Astrocyte of the spinal cord (primary cell): ENCODE measurements at regions not wholly inside any gene's neighbourhood (a gene's known extent, or its start where the extent isn't known, plus 50 kb on each side); places are given as distances from the start of the nearest gene placed in this dataset.
"Not testable (repeated sequence)": the region's sequence is repeated elsewhere in the genome, so short reads cannot be mapped to it uniquely, and the experiment has no call there.

Source experiments
- DNase-seq: peaks from one replicate; pipeline ENCODE4 v3.0.0; 2011; ENCODE audit warnings: low read depth, low spot score
- H3K4me3 ChIP-seq: 2 replicates; pipeline ENCODE4 v1.5.1; 2011; ENCODE audit warnings: low read depth, mild to moderate bottlenecking, low read length, moderate library complexity
- in situ Hi-C: cut with HindIII; loops from 2 replicates; pipeline ENCODE4 v1.10.0; 2017; ENCODE audit warnings: low sequenced_read_pairs
- TF ChIP-seq, protein P1 (sequence below): IDR thresholded peaks from 2 replicates; pipeline ENCODE4 v1.5.1; 2012; ENCODE audit warnings: low read depth, mild to moderate bottlenecking, low read length, inconsistent platforms

DNA sequence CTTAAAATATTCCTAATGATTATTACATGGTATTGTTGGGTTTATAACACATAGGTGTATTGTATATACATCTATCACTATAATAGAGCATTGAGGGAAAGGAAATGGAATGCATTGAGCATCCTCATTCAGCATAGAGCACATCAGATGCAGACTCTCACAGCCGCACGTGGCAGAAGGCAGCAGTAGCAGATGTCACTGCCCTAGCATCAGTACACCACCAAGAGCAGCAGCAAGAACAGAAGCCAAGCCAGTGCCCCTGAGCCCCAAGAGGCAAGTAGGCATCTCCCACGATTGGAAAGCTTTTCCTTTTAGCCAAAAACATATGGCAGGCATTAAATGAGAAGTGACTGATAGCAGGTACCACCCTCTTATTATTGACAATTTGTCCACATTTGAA lies 510.0 kb downstream of the TNS3 start:
- in situ Hi-C loops: no loop called here

DNA sequence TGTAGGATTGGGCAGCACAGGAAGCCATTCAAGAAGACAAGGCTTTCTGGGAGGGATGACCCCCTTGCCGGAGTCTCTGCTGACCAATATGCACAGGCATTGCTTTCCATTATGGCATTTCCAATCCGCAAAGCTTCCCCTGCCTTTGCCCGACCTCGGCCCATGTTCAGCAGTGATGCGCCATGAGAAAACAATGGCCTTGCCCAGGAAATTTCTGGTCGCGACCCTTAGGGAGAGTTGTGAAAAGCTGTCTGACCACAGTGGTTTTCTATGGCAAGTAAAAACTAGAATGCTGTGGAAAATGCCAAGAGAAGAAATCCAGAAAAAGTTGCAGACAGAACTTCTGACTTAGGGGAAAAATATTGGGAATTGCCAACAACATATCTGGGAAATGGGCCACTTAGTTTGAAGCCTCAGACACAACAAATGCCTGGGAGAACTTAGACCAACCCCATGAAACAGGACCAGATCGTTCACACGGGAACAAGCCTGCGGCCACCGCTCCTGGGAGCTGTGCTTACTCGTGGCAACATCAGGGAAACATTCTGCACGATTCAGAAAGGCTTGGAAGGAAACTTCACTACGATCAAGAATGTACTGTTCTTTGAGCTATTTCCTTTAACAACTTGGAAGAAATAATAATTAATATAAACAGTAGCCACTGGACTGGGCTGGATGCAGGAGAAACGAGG lies 512.4 kb downstream of the TNS3 start:
- in situ Hi-C loops: no loop called here
- no peak for DNase-seq

More for the DNA sequence above, 510.0 kb downstream of the TNS3 start:
- no peak for DNase-seq
- TF ChIP-seq, protein P1, sequence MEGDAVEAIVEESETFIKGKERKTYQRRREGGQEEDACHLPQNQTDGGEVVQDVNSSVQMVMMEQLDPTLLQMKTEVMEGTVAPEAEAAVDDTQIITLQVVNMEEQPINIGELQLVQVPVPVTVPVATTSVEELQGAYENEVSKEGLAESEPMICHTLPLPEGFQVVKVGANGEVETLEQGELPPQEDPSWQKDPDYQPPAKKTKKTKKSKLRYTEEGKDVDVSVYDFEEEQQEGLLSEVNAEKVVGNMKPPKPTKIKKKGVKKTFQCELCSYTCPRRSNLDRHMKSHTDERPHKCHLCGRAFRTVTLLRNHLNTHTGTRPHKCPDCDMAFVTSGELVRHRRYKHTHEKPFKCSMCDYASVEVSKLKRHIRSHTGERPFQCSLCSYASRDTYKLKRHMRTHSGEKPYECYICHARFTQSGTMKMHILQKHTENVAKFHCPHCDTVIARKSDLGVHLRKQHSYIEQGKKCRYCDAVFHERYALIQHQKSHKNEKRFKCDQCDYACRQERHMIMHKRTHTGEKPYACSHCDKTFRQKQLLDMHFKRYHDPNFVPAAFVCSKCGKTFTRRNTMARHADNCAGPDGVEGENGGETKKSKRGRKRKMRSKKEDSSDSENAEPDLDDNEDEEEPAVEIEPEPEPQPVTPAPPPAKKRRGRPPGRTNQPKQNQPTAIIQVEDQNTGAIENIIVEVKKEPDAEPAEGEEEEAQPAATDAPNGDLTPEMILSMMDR: no peak
- H3K4me3 ChIP-seq: no peak overlapping the region

DNA sequence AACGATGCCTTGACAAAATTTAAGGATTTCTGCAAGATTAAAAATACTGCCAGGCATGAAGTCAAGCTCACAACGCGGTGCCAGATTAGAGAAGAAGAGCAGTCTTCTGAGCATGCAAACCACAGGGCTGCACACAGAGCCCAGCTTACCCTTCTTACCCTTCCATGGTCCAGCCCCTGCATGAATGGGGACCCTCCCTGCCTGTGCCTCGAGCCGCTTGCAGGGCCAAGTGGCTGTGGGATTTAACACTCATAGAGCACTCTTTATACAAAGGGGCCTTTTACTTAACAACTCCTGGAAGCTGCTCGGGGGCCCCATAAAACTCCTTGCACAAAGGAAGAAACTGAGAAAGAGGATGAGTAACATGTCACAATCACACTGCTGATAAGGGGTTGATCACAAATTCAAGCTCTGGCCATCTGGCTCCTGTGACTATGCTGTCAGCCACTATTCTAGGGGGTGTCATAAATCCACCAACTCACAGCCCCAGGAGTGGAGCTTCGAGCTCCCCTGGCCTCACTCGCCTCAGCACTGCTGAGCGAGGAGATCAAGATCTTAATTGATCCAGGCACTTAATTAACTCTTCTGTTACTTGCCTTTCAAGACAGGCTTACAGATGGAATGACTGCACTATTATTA lies 514.8 kb downstream of the TNS3 start:
- TF ChIP-seq, protein P1: no peak
- DNase-seq: no peak

More for the DNA sequence above, 512.4 kb downstream of the TNS3 start:
- TF ChIP-seq, protein P1: no peak
- H3K4me3 ChIP-seq: no peak overlapping the region

DNA sequence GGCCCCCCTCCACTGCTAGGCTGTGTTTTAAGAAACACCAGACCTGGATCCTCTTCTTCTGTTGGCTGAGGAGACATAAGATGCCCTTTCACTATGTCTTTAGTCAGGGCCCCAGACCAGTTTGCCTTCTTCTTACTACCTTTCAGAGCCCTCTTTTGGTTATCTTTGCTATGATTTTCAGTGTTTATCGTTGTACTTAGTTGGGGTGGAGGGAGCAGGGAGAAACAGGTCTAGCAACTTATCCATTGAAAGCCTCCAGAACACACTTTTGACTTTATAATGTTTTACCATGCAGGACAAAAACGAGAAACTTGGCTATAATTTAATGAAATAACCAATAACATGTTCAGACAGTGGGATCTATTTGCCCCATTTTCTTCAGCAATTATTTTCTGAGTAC lies 525.2 kb downstream of the TNS3 start:
- no peak overlapping the region for H3K4me3 ChIP-seq
- TF ChIP-seq, protein P1: no peak
- in situ Hi-C loops: no loop called here
- no peak for DNase-seq

More for the DNA sequence above, 514.8 kb downstream of the TNS3 start:
- in situ Hi-C loops: no loop called here
- H3K4me3 ChIP-seq: no peak overlapping the region

DNA sequence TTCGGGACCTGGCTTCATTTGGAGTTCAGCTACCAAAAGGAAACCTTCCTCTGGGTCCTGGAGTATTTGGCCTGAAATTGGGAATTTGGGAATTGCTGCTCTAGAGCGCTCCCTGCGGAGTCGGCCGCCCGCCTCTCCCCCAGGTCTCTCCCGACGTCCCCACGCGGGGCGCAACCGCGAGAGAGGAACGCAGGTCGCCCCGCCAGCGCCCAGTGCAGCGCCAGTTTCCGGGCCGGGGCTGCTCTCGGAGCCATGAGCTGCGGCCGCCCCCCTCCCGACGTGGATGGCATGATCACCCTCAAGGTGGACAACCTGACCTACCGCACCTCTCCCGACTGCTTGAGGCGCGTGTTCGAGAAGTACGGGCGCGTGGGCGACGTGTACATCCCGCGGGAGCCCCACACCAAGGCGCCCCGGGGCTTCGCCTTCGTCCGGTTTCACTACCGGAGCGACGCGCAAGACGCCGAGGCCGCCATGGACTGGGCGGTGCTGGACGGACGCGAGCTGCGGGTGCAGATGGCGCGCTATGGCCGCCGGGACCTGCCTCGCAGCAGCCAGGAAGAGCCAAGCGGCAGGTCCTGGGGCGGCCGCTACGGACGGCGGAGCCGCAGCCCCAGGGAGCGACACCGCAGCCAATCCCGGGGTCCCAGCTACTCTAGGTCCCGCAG lies 529.2 kb downstream of the TNS3 start:
- H3K4me3 ChIP-seq: peak overlapping the region; percentile 23
- DNase-seq, in situ Hi-C loops: not testable (repeated sequence)

DNA sequence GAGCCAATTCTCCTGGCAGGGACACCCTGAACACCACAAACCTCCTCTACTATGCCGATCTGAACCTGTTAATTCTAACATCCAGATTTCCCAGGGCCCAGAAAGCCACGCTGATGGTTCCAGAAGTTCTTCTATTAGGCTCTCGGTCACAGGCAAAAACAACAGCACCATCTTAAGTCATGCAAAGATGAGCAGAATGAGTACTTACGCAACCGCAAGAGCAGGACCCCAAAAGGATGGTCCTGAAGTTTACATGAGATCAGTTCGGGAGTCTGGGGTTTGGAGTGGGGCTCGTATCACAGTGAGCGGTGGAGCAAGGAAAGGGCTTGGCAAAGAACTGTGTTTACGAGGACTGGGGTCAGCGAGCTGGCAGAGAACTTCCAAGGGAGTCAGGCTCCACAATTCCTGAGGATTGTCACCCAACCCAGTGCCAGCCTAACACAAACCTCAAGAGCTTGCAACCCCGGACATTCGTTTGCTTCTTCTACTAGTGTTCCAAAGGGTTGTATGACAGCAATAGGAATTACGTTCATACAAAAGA lies 532.6 kb downstream of the TNS3 start:
- no peak for DNase-seq
- H3K4me3 ChIP-seq: no peak overlapping the region
- TF ChIP-seq, protein P1: no peak
- in situ Hi-C loops: no loop called here

DNA sequence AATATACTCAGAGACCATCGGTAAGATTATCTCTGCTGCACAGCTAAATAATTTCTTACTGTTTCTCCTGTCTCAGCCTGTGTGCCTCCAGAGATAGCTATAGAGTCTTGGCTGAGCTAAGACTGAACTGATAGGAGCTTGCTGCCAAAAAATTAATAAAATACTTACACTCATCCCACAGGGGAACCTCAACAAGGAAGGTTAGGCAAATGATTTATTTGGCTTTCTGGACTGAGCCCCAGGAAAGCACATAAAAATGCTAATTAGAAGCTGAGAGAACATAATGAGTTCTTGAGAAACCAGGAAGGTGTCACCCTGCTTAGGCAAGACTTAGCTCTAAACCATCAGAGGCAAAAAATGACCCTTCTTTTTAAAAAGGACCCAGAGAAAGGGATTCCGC lies 534.5 kb downstream of the TNS3 start:
- no peak overlapping the region for H3K4me3 ChIP-seq
- DNase-seq: peak; percentile 45
- TF ChIP-seq, protein P1: no peak
- in situ Hi-C loops: no loop called here
